ENCODE measurements at regions not wholly inside any gene's neighbourhood (a gene's known extent, or its start where the extent isn't known, plus 50 kb on each side); places are given as distances from the start of the nearest gene placed in this dataset.

DNA sequence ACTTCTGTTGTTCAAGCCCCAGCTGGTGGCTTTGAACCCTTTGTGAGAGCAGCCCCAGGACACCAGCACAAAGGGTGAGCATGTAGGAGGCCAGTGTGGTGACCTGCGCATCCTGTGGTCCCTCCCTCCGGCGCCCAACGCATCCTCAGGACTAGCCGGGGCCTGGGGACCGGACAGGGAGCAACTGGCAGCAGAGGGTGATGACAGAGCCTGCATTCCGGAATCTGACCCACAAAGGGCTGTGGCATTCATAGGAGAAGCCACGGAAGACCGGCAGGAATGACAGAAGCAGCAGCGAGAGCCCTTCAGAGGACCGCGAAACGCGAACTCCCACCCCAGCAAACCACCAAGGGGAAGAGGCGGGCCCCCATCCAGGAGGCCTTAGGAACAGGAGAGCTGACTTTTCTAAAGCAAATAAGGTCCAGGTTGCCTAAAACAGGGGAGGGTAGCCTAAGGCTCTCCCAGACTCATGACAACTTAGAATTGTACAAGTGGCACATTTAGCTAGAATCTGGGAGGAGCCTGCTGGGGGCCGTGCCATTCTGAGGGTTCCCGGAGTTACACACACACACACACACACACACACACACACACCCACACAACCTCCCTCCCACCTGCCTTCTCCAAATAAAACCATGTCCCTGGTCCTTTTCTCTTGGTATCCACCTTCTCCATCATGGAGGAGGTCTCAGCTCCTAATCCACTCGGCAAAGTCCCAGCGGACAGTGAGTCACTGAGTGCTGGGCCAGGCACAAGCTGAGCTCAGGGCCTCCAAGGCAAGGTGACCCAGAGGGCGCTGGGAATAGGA lies 232.7 kb downstream of the CTTN start:
- no peak for DNase-seq

DNA sequence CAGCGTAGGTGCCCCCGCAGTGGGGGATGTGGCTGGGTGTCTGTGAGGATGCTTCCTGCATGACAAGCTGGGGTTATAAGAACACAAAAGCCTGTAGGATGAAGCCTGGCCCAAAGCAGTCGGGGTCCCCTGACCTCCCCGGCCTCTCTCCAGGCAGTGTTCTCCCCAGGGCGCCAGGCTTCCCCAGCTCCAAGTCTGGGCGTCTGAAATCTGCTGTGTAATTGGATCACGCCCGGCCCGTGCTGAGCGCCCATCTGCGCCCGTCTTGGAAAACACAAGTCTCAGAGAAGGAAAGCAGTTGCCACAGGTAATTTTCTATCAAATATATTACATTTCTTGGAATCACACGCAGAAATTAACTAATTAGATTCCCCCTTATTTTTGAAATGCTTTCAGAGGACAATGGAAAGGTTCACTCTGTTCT lies 233.3 kb downstream of the CTTN start:
- no peak for DNase-seq

DNA sequence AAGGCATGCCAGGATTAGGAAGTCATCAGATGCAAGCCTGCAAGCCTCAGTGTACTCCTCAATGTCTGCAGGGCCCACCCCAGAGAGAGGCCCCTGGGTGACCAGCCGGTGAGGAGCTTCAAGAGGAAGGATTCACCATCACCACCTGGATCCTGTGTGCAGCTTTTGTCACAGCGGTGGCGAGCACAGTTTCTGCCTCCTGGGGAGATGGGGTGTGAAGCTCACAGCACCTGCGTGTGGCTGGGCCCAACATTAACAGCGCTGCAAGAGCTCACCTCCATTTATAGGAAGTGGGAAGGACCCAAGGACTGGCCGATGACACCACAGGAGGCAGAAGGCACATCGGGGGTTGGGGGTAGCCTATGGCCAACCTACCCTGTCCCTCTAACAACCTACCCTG lies 235.3 kb downstream of the CTTN start:
- DNase-seq: no peak

DNA sequence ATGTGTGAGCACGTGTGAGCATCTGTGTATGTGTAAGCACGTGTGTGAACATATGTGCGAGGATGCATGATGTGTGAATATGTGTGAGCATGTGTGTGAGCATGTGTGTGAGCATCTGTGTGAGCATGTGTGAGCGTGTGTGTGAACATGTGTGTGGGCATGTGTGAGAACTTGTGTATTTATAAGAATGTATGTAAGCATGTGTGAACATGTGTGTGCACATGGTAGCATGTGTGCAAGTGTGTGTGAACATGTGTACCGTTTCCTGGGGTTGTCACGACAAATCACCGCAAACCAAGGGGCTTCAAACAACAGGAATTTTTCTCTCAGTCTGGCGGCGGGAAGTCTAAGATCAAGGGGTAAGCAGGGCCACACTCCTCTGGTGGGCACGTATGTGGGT lies 238.3 kb downstream of the CTTN start:
- no peak for DNase-seq

DNA sequence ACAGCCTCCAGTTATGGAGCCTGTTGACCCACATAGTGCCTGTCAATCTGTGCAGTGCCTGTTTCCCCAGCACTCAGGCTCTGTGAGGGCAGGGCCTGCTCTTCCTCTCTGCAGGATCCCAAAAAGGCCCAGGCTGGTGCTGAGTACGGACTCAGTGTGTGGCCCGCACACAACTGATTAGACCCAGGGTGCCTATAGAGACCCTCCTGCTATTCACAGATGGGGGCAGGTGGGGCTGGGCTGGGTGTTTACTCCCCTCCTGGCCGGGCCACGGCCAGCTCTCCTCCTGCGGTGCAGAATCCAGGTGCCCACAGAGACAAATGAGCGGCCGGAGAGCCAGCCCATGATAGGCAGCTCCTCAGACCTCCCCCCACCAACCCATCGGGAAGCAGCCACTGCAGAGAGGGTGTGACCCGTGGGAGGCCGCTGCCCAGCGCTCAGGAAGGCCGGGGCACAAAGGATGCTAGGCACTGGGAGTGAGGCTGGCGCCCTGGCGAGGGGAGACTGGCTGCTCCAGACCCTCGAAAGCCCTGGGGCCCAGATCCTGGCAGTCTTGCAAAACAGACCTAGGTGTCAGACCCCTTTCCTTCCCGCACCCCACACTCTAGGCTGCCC lies 239.0 kb downstream of the CTTN start:
- no peak for DNase-seq

DNA sequence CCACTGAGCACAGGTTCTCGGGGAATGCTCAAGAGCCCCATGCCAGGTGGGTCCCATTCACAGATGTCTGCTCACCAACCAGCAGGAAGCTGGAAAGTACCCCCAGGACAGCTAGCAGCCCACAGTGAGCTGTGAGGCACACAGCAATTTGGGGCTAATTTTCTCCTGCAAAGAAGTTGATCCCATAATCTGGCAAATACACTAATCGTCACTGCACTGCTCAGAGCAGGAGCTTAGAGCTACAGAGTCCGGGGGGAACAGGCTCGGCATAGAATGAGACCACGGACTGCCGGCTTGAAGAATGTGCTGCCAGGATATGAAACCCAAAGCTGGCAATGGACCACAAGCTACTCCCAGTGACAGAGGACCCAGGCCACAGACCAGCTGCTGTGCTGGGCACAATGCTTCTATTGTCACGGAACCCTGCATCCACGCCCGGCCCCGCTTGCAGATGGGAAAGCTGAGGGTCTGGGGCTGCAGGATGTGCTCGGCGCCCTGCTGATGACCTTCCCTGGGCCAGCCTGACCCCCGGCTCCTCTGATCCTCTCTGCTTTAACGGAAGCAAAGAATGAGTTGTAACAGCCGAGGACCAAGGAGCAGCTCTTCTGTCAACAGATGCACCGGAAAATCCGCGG lies 239.7 kb downstream of the CTTN start:
- DNase-seq: no peak

DNA sequence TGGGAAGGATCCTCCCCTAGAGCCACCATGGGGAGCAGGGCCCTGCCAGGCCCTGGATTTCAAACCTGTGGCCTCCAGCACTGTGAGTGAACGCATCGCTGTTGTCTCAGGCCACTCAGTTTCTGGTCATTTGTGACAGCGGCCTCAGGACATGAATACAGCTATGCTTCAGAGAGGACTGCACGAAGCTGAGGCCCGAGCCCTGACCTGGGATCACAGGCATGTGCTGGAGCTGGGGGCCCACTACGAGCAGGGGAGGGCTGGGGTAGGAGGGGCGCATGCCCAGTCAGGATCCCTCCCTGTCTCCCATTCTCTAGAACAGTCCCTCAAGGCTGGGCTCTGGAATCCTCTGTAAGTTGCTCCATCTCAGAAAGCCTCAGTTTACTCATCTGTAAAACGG lies 242.1 kb downstream of the CTTN start:
- no peak for DNase-seq

DNA sequence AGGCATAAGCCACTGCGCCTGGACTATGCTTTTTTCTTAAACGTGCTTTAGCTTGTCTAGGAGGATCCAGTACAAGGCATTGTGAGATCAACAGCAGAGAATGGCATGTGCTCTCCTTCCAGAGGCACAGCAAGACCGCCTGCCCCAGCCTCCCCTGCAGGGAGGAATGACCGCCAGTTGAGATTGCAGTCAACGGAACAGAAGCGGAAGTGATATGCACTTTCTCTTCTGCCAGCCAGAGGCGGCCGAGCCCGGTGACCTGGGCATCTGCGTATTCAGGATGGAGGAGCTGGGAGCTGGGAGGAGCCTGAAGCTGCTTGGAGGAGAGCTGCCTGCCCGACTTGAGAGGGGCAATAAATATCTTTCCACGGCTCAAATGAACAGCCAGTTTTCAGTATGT lies 243.0 kb downstream of the CTTN start:
- DNase-seq: peak; percentile 24 to 44

DNA sequence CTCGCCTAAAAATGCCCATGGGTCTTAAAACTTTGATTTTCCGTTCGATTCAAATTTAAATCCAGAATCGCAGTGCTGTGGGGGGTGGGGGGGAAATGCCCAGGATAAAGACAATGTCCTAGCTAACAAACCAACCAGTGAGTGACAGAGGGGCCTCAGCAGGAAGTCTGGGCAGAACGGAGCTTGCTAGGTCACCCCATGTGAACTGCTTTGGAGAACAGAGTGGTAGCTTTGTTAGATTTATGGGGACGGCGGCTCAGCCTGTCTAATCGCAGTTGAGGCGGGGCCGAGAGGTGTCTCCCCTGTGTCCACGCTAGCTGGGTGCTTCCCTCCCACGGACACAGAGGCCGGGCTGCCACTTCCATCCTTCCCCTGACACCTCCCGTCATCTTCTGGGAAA lies 243.9 kb downstream of the CTTN start:
- DNase-seq: no peak

DNA sequence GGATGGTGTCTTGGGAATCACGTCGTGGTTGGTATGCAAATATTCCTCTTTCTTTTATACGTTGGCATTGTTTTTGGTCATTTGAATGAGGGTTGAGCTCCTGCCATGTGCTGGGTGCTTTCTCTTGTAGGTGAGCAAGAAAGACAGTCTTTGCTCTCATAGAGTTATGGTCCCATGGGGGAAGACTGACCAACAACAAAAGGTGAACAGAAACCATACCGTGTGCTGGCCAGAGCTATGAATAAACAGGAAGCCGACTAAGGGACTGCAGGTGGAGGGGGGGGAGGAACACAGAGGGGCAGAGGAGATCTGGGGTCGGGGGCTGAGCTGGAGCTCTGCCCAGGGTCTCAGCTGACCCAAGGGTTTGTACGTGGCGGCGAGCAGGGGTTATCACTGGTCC lies 245.3 kb downstream of the CTTN start:
- no peak for DNase-seq

DNA sequence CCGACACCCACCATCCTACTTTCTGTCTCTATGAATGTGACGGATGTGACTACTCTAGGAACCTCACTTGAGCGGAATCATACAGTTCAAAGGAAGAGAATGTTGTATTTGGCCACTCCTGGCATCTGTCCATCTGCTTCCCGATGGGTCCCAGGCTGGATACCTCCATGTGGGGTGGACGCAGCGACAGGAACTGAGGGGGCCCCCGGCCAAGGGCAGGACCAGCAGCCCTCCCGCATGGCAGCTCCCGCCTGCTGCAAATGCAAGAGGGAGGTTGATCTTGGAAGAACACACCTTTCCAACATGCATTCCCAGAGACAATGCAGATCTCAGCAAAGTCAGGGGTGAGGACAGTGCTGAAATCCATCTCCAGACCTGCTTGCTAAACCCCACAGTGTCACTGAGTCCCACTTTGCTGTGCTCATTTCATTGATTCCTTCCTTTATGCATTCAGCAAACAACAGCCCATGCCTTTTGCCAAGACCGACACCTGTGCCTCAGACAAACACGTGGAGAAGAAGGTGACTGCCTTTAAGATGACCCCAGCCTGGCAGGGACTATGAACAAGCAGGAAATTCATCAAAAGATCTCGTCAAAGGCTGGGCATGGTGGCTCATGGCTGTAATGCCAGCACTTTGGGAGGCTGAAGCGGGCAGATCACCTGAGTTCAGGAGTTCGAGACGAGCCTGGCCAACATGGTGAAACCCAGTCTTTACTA lies 246.2 kb downstream of the CTTN start:
- no peak for DNase-seq

DNA sequence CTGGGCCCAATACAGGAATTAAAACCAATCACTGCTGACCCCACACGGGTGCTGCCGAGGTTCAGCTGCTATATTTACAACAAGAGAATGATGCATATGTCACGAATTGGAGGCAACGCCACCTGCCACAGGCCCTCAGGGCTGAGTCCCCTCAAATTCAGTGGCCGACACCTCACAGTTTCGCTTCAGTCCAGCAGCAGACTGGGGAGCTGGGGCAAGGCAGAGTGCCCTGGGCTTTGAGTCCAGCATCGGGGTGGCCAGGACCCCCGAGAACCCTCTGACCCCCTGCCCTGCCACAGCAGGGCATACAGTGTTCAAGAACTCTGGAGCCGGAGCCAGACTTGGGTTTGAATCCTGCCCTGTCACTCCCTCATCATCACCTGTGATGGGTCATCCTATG lies 247.2 kb downstream of the CTTN start:
- no peak for DNase-seq

DNA sequence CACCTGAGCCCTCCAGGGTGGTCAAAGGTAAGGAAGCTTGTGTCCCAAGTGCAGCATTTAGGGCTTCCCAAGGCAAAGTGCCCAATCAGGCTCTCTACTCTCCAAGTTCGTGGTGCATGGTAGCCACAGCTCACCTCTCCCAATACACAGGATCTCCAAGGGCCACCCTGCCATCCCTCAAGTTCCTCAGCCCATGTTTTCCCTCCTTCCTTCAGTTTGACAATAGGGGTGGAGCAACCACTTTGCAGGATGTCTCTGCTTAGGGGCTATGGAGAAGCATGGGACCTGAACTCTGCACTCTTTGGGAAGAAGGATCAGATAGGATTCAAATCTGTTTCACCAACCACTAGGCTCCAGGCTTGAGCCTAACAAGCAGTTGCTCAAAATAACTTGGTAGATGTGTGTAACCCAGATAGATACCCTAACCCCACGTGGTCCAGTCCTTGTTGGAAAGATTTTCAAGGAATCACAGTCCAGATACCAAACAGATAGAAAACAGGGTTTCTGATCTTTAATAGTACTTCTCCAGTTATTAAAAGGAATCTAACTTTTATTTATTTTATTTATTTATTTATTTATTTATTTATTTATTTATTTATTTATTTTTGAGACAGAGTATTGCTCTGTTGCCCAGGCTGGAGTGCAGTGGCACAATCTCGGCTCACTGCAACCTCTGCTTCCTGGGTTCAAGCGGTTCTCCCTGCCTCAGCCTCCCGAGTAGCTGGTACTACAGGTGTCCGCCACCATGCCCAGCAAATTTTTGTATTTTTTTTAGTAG lies 248.1 kb downstream of the CTTN start:
- no peak for DNase-seq

DNA sequence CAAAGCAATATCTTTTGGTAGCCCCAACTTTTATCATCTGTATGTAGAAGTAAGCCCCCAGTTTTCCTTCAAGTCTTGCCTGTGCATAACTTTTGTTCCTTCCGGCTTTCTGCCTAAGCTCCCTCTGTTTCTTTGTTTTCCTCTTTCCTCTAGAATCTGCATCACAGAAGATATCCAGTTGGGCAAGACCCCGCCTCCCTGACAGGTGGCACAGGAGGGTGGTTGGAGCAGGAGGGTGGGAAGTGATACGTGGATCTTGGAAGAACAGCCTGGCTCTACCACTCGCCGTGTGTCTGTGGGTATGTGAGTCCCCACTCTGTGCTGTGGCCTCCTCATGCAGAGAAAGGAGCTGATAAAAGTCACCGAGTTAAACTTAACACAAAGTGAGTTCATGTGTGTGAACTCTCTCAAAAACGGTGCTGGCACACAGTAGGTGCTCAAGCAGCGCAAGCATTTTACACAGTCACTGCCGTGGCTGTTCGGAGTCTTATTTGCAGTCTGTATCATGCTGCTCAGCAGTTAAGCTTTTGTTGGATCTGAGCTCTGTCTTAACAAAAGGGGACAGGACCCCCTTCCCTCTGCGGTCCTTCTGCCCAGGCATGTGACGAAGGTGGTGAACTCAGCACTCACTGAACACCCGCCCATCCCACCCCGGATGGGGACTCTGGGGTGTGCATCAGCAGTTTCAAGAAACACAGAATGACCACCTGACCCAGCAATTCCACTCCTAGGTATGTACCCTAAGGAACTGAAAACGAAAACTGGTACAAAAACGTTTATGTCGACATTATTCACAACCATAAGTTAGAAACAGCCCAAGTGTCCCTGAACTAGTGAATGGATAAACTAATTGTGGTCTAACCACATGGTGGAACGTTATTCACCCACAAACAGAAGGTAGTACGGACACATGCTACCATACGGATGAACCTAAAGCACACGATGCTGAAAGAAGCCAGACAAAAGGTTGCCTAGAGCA lies 249.1 kb downstream of the CTTN start:
- DNase-seq: no peak

DNA sequence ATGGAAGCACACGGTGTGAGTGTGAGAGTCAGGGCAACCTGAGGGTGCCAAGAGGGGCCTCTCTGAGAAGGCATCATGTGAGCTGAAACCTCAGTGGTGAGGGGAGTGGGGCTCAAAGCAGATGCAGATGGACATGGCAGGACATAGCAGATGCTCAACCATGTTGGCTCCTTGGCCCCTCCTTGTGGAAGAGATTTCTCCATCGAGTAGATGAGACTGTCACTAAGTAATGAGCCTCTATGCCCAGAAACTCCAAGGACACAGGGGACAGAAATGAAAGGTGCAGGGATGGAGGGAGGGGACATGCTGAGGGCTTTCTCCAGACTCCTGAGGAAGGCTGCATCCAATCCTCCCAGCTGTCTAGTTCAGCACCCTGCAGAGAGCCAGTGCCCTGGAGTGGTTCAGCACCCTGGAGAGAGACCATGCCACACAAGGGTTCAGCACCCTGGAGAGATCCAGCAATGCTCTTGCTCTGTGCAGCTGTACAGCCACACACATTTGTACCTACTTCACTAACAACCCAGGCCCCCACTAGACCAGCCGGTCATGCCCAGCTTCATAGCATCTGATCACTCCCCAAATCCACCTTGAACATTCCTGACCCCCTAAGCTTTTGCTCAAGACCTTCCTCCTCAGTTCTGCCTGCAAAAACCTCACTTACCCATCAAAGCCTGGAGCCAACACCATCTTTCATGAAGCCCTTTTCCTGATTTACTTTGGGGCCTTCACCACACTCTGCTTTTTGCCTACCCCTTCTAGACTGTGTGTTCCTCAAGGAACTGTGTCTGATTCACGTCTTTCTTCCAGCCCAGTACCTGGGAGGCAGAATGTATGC lies 252.0 kb downstream of the CTTN start:
- DNase-seq: no peak

DNA sequence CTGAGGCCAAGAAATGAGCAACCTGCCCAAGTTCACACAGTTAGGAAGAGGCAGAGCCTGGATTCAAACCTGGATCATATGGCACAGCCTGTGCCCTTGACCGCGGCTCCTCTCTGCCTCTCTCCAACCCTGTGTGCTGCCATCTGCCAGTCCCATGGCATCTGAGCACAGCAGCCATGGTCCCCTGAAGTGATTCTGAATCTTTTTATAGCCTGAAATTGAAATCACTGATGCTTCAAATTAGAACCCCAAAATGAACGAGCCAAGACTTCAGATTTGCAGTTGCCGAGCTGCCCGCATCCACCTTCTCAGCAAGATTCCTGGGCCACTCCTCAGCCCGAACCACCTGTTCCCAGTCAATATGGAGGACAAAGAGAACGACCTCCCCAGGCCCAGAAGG lies 252.7 kb downstream of the CTTN start:
- no peak for DNase-seq

DNA sequence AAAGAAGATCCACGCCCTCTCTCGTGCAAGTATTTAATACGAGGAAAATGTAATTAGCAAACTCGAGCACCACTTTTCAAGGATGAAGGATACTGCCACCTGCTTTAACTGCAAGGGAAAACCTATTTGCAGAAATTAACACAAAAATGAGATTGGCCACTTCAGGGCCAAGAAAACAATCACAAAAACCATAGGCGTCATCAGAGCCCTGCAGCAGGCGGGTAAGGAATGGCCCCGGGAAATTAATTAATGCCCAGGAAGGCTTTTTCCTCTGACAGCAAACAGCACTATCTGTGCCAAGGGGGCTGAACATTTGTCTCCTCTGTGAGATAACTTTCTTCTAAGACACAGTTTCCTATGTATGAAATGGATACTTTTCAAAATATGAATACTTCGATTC lies 255.7 kb downstream of the CTTN start:
- peak; percentile 16 to 47 for DNase-seq

DNA sequence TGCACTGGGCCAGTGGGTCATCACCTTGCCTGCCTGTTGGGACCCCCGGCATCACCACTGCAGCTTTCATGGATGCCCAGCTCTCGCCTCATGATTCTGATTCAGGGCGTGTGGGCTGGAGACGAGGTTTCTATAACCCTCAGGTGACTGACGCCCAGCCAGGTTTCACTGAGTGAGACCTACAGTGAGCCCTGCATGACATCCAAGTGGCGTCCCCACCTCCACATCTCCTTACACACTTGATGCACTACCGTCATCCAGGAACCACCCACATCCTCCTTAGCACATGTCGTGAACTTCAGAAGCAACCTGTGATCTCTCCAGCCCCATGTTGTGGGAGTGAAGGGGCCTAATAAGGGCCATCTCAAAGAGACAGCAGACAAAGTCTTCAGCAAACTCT lies 257.5 kb downstream of the CTTN start:
- DNase-seq: no peak

DNA sequence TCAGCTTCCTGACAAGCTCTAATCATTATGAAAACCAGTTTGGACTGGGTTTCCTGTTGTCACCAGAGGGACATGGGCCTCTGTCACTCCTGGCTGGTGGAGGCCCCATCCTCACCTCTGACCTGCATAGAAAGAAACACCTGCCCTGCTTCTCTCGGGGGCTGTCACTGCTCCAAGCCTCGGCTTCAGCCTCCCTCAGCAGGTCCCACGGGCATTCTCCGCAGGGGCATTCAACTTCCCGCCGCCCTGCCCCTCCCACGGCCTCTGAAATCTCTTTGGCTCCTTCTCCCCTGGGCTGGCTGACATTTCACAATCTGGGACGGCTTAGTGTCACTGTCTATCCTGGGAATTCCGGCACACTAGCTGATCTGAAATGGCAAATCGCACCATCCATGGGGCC lies 257.9 kb downstream of the CTTN start:
- no peak for DNase-seq

DNA sequence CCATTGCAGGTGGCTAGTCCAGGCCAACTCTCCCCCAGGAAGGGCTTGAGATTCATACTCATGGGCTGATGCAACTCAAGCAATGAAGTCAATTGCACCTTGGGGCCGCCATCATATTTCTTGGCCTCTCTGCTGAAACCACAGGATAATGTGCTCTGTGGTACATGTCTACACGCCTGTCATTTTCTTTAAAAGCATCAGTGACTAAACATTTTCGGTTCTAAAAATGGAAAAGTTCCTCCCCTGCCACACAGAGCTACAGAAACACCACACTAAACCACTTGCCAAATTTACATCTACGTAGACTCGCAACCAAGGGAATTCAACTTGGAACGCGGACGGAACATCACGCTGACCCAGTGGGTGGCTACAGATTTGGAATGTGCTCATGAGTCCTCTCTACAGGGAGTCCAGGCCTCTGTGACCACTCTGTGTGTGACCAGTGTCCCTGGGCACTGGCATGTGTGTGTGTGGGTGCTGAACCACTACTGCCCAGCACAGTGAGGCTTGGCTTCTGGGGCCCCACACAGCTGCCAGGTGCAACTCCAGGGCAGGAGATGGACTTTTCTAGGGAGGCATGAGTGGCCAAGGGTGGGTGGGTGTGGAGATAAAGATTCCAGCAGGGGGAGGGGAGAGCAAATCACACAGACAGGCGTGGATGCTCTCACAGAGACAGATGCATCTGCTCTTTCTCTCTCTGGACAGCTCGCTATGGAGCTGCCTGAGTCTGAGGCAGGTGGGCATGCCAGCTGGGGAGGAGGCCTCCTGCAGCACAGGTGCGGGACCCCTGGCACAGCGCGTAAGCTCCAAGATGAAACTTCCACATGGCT lies 261.9 kb downstream of the CTTN start:
- no peak for DNase-seq
